Neural progenitor cell (in vitro differentiated cells): ENCODE measurements at regions not wholly inside any gene's neighbourhood (a gene's known extent, or its start where the extent isn't known, plus 50 kb on each side); places are given as distances from the start of the nearest gene placed in this dataset.

Experiments used
- CTCF ChIP-seq: fragments of 200-600 bp; sonication (generic); IDR thresholded peaks from 2 replicates; pipeline ENCODE4 v1.5.1; 2017; ENCODE audit warnings: antibody characterized with exemption, mild to moderate bottlenecking
- EZH2 ChIP-seq: fragments of 200-600 bp; sonication (generic); IDR thresholded peaks from 2 replicates; pipeline ENCODE4 v1.6.1; 2017; ENCODE audit warnings: antibody characterized with exemption, mild to moderate bottlenecking, moderate library complexity
- EZH2phosphoT487 ChIP-seq: fragments of 200-600 bp; sonication (generic); IDR thresholded peaks from 2 replicates; pipeline ENCODE4 v1.6.1; 2017; ENCODE audit warnings: antibody characterized with exemption

GRCh38 chr13:81682081-81682630 lies 1341.2 kb upstream of the SPRY2 start:
- no peak for TF ChIP-seq EZH2phosphoT487
- no peak for TF ChIP-seq CTCF
- TF ChIP-seq EZH2, result no peak
